Activated CD8-positive, alpha-beta memory T cell treated with anti-CD3 and anti-CD28 coated beads, Interleukin-2, amount 50 U/mL, for 4 hours (primary cell): ENCODE measurements at regions not wholly inside any gene's neighbourhood (a gene's known extent, or its start where the extent isn't known, plus 50 kb on each side); places are given as distances from the start of the nearest gene placed in this dataset.
"Not testable (repeated sequence)": the region's sequence is repeated elsewhere in the genome, so short reads cannot be mapped to it uniquely, and the experiment has no call there.

ENCODE experiments used
- DNase-seq: peaks from one replicate; pipeline ENCODE4 v3.0.0-alpha.2; 2020

GRCh38 chr7:136148920-136149319 is 171.8 kb upstream of the MTPN start:
- DNase-seq, result no peak

- no peak for DNase-seq
Measured at GRCh38 chr7:136146925-136147324, 169.8 kb upstream of the MTPN start.

GRCh38 chr7:136144182-136144581 is 167.0 kb upstream of the MTPN start:
- no peak for DNase-seq

- no peak for DNase-seq
Measured at GRCh38 chr7:136143271-136143670, 166.1 kb upstream of the MTPN start.

- DNase-seq, result no peak
Measured at GRCh38 chr7:136142583-136142982, 165.4 kb upstream of the MTPN start.

GRCh38 chr7:136140469-136140868 is 163.3 kb upstream of the MTPN start:
- no peak for DNase-seq

- no peak for DNase-seq
Measured at GRCh38 chr7:136139417-136139816, 162.3 kb upstream of the MTPN start.

- no peak for DNase-seq
Measured at GRCh38 chr7:136138991-136139390, 161.8 kb upstream of the MTPN start.

- no peak for DNase-seq
Measured at GRCh38 chr7:136136906-136137454, 159.8 kb upstream of the MTPN start.

- no peak for DNase-seq
Measured at GRCh38 chr7:136134503-136134902, 157.3 kb upstream of the MTPN start.

GRCh38 chr7:136133551-136133950 is 156.4 kb upstream of the MTPN start:
- DNase-seq, result no peak

- DNase-seq, result no peak
Measured at GRCh38 chr7:136131304-136131630, 154.1 kb upstream of the MTPN start.

GRCh38 chr7:136130511-136131303 is 153.5 kb upstream of the MTPN start:
- no peak for DNase-seq

- DNase-seq, result no peak
Measured at GRCh38 chr7:136128050-136128449, 150.9 kb upstream of the MTPN start.

GRCh38 chr7:136123352-136123751 is 146.2 kb upstream of the MTPN start:
- no peak for DNase-seq

- DNase-seq, result no peak
Measured at GRCh38 chr7:136122026-136122425, 144.9 kb upstream of the MTPN start.

GRCh38 chr7:136117539-136117938 is 140.4 kb upstream of the MTPN start:
- DNase-seq, result no peak

GRCh38 chr7:136116186-136116585 is 139.0 kb upstream of the MTPN start:
- DNase-seq, result no peak

- DNase-seq, result peak; percentile 23
Measured at GRCh38 chr7:136114966-136115762, 138.0 kb upstream of the MTPN start.

- not testable (repeated sequence) for DNase-seq
Measured at GRCh38 chr7:136114467-136114866, 137.3 kb upstream of the MTPN start.

GRCh38 chr7:136109037-136109436 is 131.9 kb upstream of the MTPN start:
- not testable (repeated sequence) for DNase-seq

- DNase-seq, result no peak
Measured at GRCh38 chr7:136105191-136105590, 128.0 kb upstream of the MTPN start.

GRCh38 chr7:136104269-136104603 is 127.1 kb upstream of the MTPN start:
- no peak for DNase-seq

GRCh38 chr7:136103545-136104268 is 126.5 kb upstream of the MTPN start:
- no peak for DNase-seq
